Mesenchymal stem cell (in vitro differentiated cells and primary cell): ENCODE measurements at regions not wholly inside any gene's neighbourhood (a gene's known extent, or its start where the extent isn't known, plus 50 kb on each side); places are given as distances from the start of the nearest gene placed in this dataset.

Source experiments
- DNase-seq: peaks from one replicate; pipeline ENCODE4 v3.0.0-alpha.2; 2013
- H2AFZ ChIP-seq: one replicate; pipeline ENCODE4 v1.6.1; 2013; ENCODE audit warnings: low read depth, mild to moderate bottlenecking, control low read depth, inconsistent platforms, low read length, moderate library complexity
- H2AK5ac ChIP-seq: 2 replicates; pipeline ENCODE4 v1.6.1; 2013; ENCODE audit warnings: low read length, moderate library complexity, mild to moderate bottlenecking, inconsistent platforms; ENCODE audit not compliant: severe bottlenecking
- H2BK120ac ChIP-seq: one replicate; pipeline ENCODE4 v1.6.1; 2013; ENCODE audit warnings: low read depth, mild to moderate bottlenecking, inconsistent platforms, low read length, moderate library complexity
- H2BK12ac ChIP-seq, 2 experiments: one replicate each; pipeline ENCODE4 v1.6.1; 2013; ENCODE audit warnings: inconsistent platforms in 2 of 2, low read length in 2 of 2, mild to moderate bottlenecking in 2 of 2, moderate library complexity in 2 of 2, control low read depth in 1 of 2
- H2BK15ac ChIP-seq: one replicate; pipeline ENCODE4 v1.6.1; 2013; ENCODE audit warnings: mild to moderate bottlenecking, low read depth, inconsistent platforms; ENCODE audit not compliant: poor library complexity, severe bottlenecking
- H2BK5ac ChIP-seq: 2 replicates; pipeline ENCODE4 v1.6.1; 2013; ENCODE audit warnings: low read depth, mild to moderate bottlenecking, low read length, control low read depth, inconsistent platforms; ENCODE audit not compliant: poor library complexity, severe bottlenecking
- H3K14ac ChIP-seq, 2 experiments: one replicate each; pipeline ENCODE4 v1.6.1; 2013; ENCODE audit warnings: inconsistent platforms in 2 of 2, low read length in 2 of 2, control low read depth in 1 of 2, mild to moderate bottlenecking in 1 of 2, moderate library complexity in 1 of 2
- H3K18ac ChIP-seq, 2 experiments: one replicate each; pipeline ENCODE4 v1.6.1; 2013; ENCODE audit warnings: inconsistent platforms in 2 of 2, low read length in 2 of 2, control low read depth in 1 of 2, low read depth in 1 of 2, mild to moderate bottlenecking in 1 of 2
- H3K23ac ChIP-seq, 2 experiments: one replicate each; pipeline ENCODE4 v1.6.1; 2013; ENCODE audit warnings: inconsistent platforms in 2 of 2, low read length in 2 of 2, mild to moderate bottlenecking in 2 of 2, moderate library complexity in 2 of 2, control low read depth in 1 of 2
- H3K27ac ChIP-seq: 2 replicates; pipeline ENCODE4 v1.5.1; 2013; ENCODE audit warnings: mild to moderate bottlenecking, moderate library complexity, low read length, control low read depth, inconsistent platforms; ENCODE audit not compliant: poor library complexity, severe bottlenecking
- H3K27me3 ChIP-seq, 2 experiments: 2 replicates each; pipeline versions ENCODE4 v1.6.1 to v1.7.0; 2013; ENCODE audit warnings: low read length in 2 of 2, mild to moderate bottlenecking in 2 of 2, moderate library complexity in 2 of 2, control low read depth in 1 of 2, inconsistent platforms in 1 of 2; ENCODE audit not compliant: control insufficient read depth in 1 of 2, insufficient read depth in 1 of 2
- H3K36me3 ChIP-seq, 2 experiments: 2 replicates each; pipeline versions ENCODE4 v1.6.1 to v1.7.0; 2013; ENCODE audit warnings: low read length in 2 of 2, control low read depth in 1 of 2, inconsistent platforms in 1 of 2, low read depth in 1 of 2, mild to moderate bottlenecking in 1 of 2; ENCODE audit not compliant: insufficient read depth in 2 of 2, control insufficient read depth in 1 of 2
- H3K4ac ChIP-seq, 2 experiments: one replicate each; pipeline ENCODE4 v1.6.1; 2013; ENCODE audit warnings: inconsistent platforms in 2 of 2, low read length in 2 of 2, mild to moderate bottlenecking in 2 of 2, moderate library complexity in 2 of 2, control low read depth in 1 of 2, low read depth in 1 of 2
- H3K4me1 ChIP-seq: 2 replicates; pipeline ENCODE4 v1.6.1; 2013; ENCODE audit warnings: low read depth, low read length, control low read depth; ENCODE audit not compliant: control insufficient read depth, insufficient read depth
- H3K4me2 ChIP-seq: 2 replicates; pipeline ENCODE4 v1.6.1; 2013; ENCODE audit warnings: low read length, mild to moderate bottlenecking, inconsistent platforms; ENCODE audit not compliant: poor library complexity, severe bottlenecking
- H3K4me3 ChIP-seq, 2 experiments: 2 replicates each; pipeline versions ENCODE4 v1.5.1 to v1.7.0; 2013; ENCODE audit warnings: low read length in 2 of 2, mild to moderate bottlenecking in 2 of 2, control low read depth in 1 of 2, low read depth in 1 of 2; ENCODE audit not compliant: insufficient read depth in 1 of 2
- H3K79me1 ChIP-seq: replicated peaks from 2 replicates; pipeline ENCODE4 v1.6.1; 2013; ENCODE audit warnings: mild to moderate bottlenecking, control low read depth, low read length, inconsistent platforms; ENCODE audit not compliant: poor library complexity, severe bottlenecking
- H3K9ac ChIP-seq: 2 replicates; pipeline ENCODE4 v1.7.0; 2013; ENCODE audit warnings: mild to moderate bottlenecking, low read length, moderate library complexity
- H3K9me3 ChIP-seq: 2 replicates; pipeline ENCODE4 v1.7.0; 2013; ENCODE audit warnings: mild to moderate bottlenecking, low read length; ENCODE audit not compliant: control insufficient read depth
- H4K8ac ChIP-seq: one replicate; pipeline ENCODE4 v1.6.1; 2013; ENCODE audit warnings: inconsistent platforms, mild to moderate bottlenecking, low read length, moderate library complexity
- H4K91ac ChIP-seq: one replicate; pipeline ENCODE4 v1.6.1; 2013; ENCODE audit warnings: mild to moderate bottlenecking, low read length, inconsistent platforms
- WGBS: methylation state at CpG from one replicate; pipeline ENCODE4 v1.1.7; 2013; ENCODE audit warnings: mixed read lengths; 5-methylcytosine and 5-hydroxymethylcytosine counted together

- 90% methylated on average over 3 of the region's 4 CpGs for WGBS
- Histone ChIP-seq H3K27ac (no peak overlapping the region), H4K91ac (no peak overlapping the region), H3K18ac (no peak overlapping the region), H3K4me2 (no peak overlapping the region), H2AK5ac (no peak overlapping the region), H2BK120ac (no peak overlapping the region), H2AFZ (no peak overlapping the region), H2BK15ac (no peak overlapping the region), H4K8ac (no peak overlapping the region), H3K27me3 (no peaks in the 10 kb centered on the region), H3K36me3 (no peaks in the 10 kb centered on the region), H3K4me1 (no peaks in the 10 kb centered on the region), H3K4ac (no peak overlapping the region), H3K79me1 (no peaks in the 10 kb centered on the region), H3K9ac (no peak overlapping the region), H3K14ac (no peak overlapping the region), H2BK12ac (no peak overlapping the region), H3K9me3 (no peaks in the 10 kb centered on the region), H3K4me3 (no peak overlapping the region), H3K23ac (no peak overlapping the region), H2BK5ac (no peak overlapping the region)
- no peak for DNase-seq
Observed at GRCh38 chr2:52074130-52074719, 1042.3 kb upstream of the NRXN1 start.

DNA sequence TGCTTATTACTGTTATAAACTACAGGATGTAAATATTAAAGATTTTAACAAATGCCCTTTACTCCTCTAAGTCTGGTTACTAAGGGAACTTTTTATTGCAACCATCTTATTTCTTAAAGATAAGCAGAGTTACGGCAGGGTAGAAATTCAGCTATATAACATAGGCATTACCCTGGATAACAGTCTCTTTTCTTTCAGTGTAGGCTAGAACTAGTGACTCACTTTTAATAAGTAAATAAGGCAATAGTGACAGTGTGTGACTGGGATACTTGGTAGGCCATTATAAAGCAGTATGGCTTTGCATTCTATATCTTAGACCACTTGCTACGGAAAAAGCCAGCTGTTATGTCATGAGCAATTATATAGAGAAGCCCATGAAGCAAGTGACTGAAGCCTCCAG lies 1041.0 kb upstream of the NRXN1 start:
- Histone ChIP-seq H3K4me1 (no peaks in the 10 kb centered on the region), H3K9ac (no peak overlapping the region), H3K4me2 (no peak overlapping the region), H3K27ac (no peak overlapping the region), H3K4ac (no peak overlapping the region), H2AFZ (no peak overlapping the region), H2BK15ac (no peak overlapping the region), H3K27me3 (no peaks in the 10 kb centered on the region), H2BK120ac (no peak overlapping the region), H4K91ac (no peak overlapping the region), H3K9me3 (no peaks in the 10 kb centered on the region), H3K18ac (no peak overlapping the region), H3K36me3 (no peaks in the 10 kb centered on the region), H2BK5ac (no peak overlapping the region), H3K79me1 (no peaks in the 10 kb centered on the region), H2AK5ac (no peak overlapping the region), H2BK12ac (no peak overlapping the region), H4K8ac (no peak overlapping the region), H3K23ac (no peak overlapping the region), H3K4me3 (no peak overlapping the region), H3K14ac (no peak overlapping the region)
- no peak for DNase-seq
- 63% methylated on average over 1 of the region's 2 CpGs for WGBS

DNA sequence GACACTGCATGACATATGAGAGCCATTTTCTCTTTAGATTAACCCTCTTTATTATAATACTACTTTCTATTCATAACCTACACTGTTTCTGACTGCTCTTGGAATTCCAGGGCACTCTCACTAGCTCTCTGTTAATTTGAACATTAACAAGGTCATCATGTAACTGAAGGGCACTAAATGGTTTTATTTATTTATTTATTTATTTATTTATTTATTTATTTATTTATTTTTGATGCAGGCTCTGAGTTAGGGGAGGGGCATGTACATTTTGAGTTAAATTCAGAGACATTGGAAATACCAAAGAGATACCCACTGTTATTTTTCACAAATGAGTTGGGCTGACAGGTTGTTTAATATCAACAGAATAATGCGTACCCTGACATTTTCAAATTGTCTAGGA lies 1038.7 kb upstream of the NRXN1 start:
- no peak overlapping the region for H3K4ac ChIP-seq
- H2BK12ac ChIP-seq = no peak overlapping the region
- H3K27me3 ChIP-seq = no peaks in the 10 kb centered on the region
- no peak overlapping the region for H3K27ac ChIP-seq
- no peak overlapping the region for H3K23ac ChIP-seq
- H2BK15ac ChIP-seq = no peak overlapping the region
- DNase-seq = no peak
- WGBS = no CpG with 5 or more reads among the region's 1 CpG
- no peak overlapping the region for H2BK5ac ChIP-seq
- H2AK5ac ChIP-seq = no peak overlapping the region
- H2BK120ac ChIP-seq = no peak overlapping the region
- H3K4me2 ChIP-seq = no peak overlapping the region
- no peaks in the 10 kb centered on the region for H3K4me1 ChIP-seq
- no peak overlapping the region for H3K18ac ChIP-seq
- no peaks in the 10 kb centered on the region for H3K9me3 ChIP-seq
- no peaks in the 10 kb centered on the region for H3K79me1 ChIP-seq
- H3K36me3 ChIP-seq = no peaks in the 10 kb centered on the region
- no peak overlapping the region for H3K9ac ChIP-seq
- no peak overlapping the region for H2AFZ ChIP-seq
- H4K8ac ChIP-seq = no peak overlapping the region
- H3K4me3 ChIP-seq = no peak overlapping the region
- H3K14ac ChIP-seq = no peak overlapping the region
- H4K91ac ChIP-seq = no peak overlapping the region

- Histone ChIP-seq H3K27me3 (no peaks in the 10 kb centered on the region), H2BK5ac (no peak overlapping the region), H3K4ac (no peak overlapping the region), H3K23ac (no peak overlapping the region), H2BK12ac (no peak overlapping the region), H3K36me3 (no peaks in the 10 kb centered on the region), H4K8ac (no peak overlapping the region), H3K4me1 (no peaks in the 10 kb centered on the region), H3K9me3 (peaks cover 8% of the 10 kb centered on the region), H3K27ac (no peak overlapping the region), H3K9ac (no peak overlapping the region), H3K79me1 (no peaks in the 10 kb centered on the region), H3K18ac (no peak overlapping the region), H3K4me3 (no peak overlapping the region), H2AFZ (no peak overlapping the region), H4K91ac (no peak overlapping the region), H3K14ac (no peak overlapping the region), H3K4me2 (no peak overlapping the region), H2BK120ac (no peak overlapping the region), H2BK15ac (no peak overlapping the region), H2AK5ac (no peak overlapping the region)
- DNase-seq = no peak
- WGBS = 98% methylated on average over 4 of the region's 4 CpGs
Observed at GRCh38 chr2:52064234-52064633, 1032.3 kb upstream of the NRXN1 start.
